ENCODE measurements at regions not wholly inside any gene's neighbourhood (a gene's known extent, or its start where the extent isn't known, plus 50 kb on each side); places are given as distances from the start of the nearest gene placed in this dataset.

DNA sequence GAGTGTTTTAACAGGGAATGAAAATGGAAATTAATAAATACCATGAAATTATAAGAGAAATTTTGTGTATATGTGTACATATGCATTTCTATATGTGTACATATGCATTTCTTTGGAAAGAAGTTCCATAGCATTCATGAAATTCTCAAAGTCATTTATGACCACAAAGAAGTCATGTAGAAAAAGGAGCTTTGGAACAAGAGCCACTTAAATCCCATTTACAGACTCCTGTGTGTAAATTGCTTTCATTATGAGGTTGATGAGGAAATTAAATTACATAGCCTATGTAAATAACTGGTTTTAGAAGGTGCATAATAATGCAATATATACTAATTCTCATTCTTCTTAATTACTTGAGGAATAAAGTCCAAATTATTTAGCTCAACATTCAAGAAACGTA, 450.5 kb upstream of the SYT1 start:
- ChIA-PET CTCF (no interaction called here), POLR2A (no interaction called here)
- no peak for DNase-seq (ENCODE audit: extremely low spot score)
- TF ChIP-seq SP1 (IDR thresholded peaks at IDR 0.05) (no peak), FOXM1 (IDR thresholded peaks at IDR 0.05; ENCODE audit: borderline replicate concordance) (no peak), ELF4 (IDR thresholded peaks at IDR 0.05) (no peak), ZNF384 (IDR thresholded peaks at IDR 0.05) (no peak), LEF1 (IDR thresholded peaks at IDR 0.05; ENCODE audit: borderline replicate concordance) (no peak), PKNOX1 (IDR thresholded peaks at IDR 0.05) (no peak), SUZ12 (IDR thresholded peaks at IDR 0.05) (no peak), NFRKB (IDR thresholded peaks at IDR 0.05) (no peak), BHLHE40 (IDR thresholded peaks at IDR 0.05; ENCODE audit: borderline replicate concordance) (no peak), L3MBTL2 (conservative IDR thresholded peaks at IDR 0.05) (no peak)

- no peak for DNase-seq (ENCODE audit: extremely low spot score)
- ChIA-PET POLR2A (no interaction called here), CTCF (no interaction called here)
- no peak for TF ChIP-seq ELF4 (IDR thresholded peaks at IDR 0.05)
- TF ChIP-seq L3MBTL2 (conservative IDR thresholded peaks at IDR 0.05): no peak
- TF ChIP-seq LEF1 (IDR thresholded peaks at IDR 0.05; ENCODE audit: borderline replicate concordance): no peak
- no peak for TF ChIP-seq FOXA1 (IDR thresholded peaks at IDR 0.05)
- no peak for TF ChIP-seq FOXK2 (IDR thresholded peaks at IDR 0.05)
- TF ChIP-seq BHLHE40 (IDR thresholded peaks at IDR 0.05; ENCODE audit: borderline replicate concordance): no peak
- TF ChIP-seq HDGF (IDR thresholded peaks at IDR 0.05; ENCODE audit: borderline replicate concordance): no peak
- TF ChIP-seq PKNOX1 (IDR thresholded peaks at IDR 0.05): no peak
- TF ChIP-seq NFRKB (IDR thresholded peaks at IDR 0.05): no peak
- TF ChIP-seq ZNF384 (IDR thresholded peaks at IDR 0.05): no peak
- no peak for TF ChIP-seq FOXM1 (IDR thresholded peaks at IDR 0.05; ENCODE audit: borderline replicate concordance)
- no peak for TF ChIP-seq TARDBP (IDR thresholded peaks at IDR 0.05)
- TF ChIP-seq SUZ12 (IDR thresholded peaks at IDR 0.05): no peak
- TF ChIP-seq SP1 (IDR thresholded peaks at IDR 0.05): no peak
- TF ChIP-seq ARNT (IDR thresholded peaks at IDR 0.05): no peak
Measured at GRCh38 chr12:78418919-78419318, 445.7 kb upstream of the SYT1 start.

DNA sequence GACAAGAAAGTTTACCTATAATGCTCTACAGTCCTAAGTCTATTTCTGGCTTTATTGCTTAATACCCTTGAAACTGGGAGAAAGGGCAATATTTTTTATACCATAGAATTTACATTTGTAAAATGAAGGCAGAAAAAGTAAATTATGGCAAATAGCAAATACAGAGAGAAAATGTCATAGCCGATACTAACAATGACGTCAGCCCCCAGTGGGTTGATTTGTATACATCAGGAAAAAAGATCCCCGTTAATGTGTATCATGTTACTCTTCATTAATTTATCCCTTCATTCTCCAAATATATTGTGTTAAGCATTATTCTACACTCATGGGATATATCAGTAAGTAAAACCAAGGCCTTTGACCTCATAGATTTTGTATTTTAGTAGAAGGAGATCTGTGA, 445.1 kb upstream of the SYT1 start:
- ChIA-PET CTCF (no interaction called here), POLR2A (no interaction called here)
- DNase-seq (ENCODE audit: extremely low spot score): no peak
- TF ChIP-seq BHLHE40 (IDR thresholded peaks at IDR 0.05; ENCODE audit: borderline replicate concordance) (no peak), CTBP1 (IDR thresholded peaks at IDR 0.05; ENCODE audit: borderline replicate concordance) (no peak), HDGF (IDR thresholded peaks at IDR 0.05; ENCODE audit: borderline replicate concordance) (no peak), TARDBP (IDR thresholded peaks at IDR 0.05) (no peak), L3MBTL2 (conservative IDR thresholded peaks at IDR 0.05) (no peak), NFRKB (IDR thresholded peaks at IDR 0.05) (no peak), ZNF384 (IDR thresholded peaks at IDR 0.05) (no peak)

- DNase-seq (ENCODE audit: extremely low spot score): no peak
- POLR2A ChIA-PET: no interaction called here
- CTCF ChIA-PET: no interaction called here
- TF ChIP-seq BHLHE40 (IDR thresholded peaks at IDR 0.05; ENCODE audit: borderline replicate concordance): no peak
- TF ChIP-seq NFRKB (IDR thresholded peaks at IDR 0.05): no peak
- no peak for TF ChIP-seq FOXM1 (IDR thresholded peaks at IDR 0.05; ENCODE audit: borderline replicate concordance)
- no peak for TF ChIP-seq FOXA1 (IDR thresholded peaks at IDR 0.05)
- no peak for TF ChIP-seq L3MBTL2 (conservative IDR thresholded peaks at IDR 0.05)
- TF ChIP-seq HDGF (IDR thresholded peaks at IDR 0.05; ENCODE audit: borderline replicate concordance): no peak
- no peak for TF ChIP-seq TARDBP (IDR thresholded peaks at IDR 0.05)
- no peak for TF ChIP-seq CTBP1 (IDR thresholded peaks at IDR 0.05; ENCODE audit: borderline replicate concordance)
- TF ChIP-seq ELF4 (IDR thresholded peaks at IDR 0.05): no peak
- no peak for TF ChIP-seq FOXK2 (IDR thresholded peaks at IDR 0.05)
- TF ChIP-seq LEF1 (IDR thresholded peaks at IDR 0.05; ENCODE audit: borderline replicate concordance): no peak
- no peak for TF ChIP-seq SP1 (IDR thresholded peaks at IDR 0.05)
- no peak for TF ChIP-seq ARNT (IDR thresholded peaks at IDR 0.05)
- no peak for TF ChIP-seq ZNF384 (IDR thresholded peaks at IDR 0.05)
- TF ChIP-seq SUZ12 (IDR thresholded peaks at IDR 0.05): no peak
Measured at GRCh38 chr12:78420991-78421390, 443.6 kb upstream of the SYT1 start.

DNA sequence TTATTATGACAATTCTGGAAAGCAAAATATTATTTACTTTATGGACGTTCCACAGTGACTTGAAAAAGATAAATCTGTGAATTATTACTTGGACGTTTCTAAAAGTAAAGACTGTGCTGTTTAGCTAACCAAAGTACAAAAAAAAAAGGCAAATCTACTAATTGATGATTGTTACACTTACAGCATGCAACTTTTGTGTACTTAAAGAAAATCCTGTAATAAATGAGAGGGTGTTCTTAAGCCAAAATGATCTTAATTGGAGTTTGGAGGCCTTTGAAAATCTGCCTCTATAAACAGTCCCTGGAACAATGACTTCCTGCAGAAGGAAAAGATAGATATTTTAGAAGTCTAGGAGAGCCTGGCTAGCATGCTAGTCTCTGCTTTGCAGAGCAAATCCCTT, 434.0 kb upstream of the SYT1 start:
- no peak for DNase-seq (ENCODE audit: extremely low spot score)
- CTCF ChIA-PET: no interaction called here
- no peak for TF ChIP-seq SP1 (IDR thresholded peaks at IDR 0.05)
- no peak for TF ChIP-seq ARNT (IDR thresholded peaks at IDR 0.05)
- TF ChIP-seq TARDBP (IDR thresholded peaks at IDR 0.05): no peak
- no peak for TF ChIP-seq LEF1 (IDR thresholded peaks at IDR 0.05; ENCODE audit: borderline replicate concordance)
- no peak for TF ChIP-seq FOXM1 (IDR thresholded peaks at IDR 0.05; ENCODE audit: borderline replicate concordance)
- no peak for TF ChIP-seq HDGF (IDR thresholded peaks at IDR 0.05; ENCODE audit: borderline replicate concordance)
- no peak for TF ChIP-seq PKNOX1 (IDR thresholded peaks at IDR 0.05)
- no peak for TF ChIP-seq ZNF384 (IDR thresholded peaks at IDR 0.05)
- TF ChIP-seq CTBP1 (IDR thresholded peaks at IDR 0.05; ENCODE audit: borderline replicate concordance): no peak
- no peak for TF ChIP-seq FOXA1 (IDR thresholded peaks at IDR 0.05)
- no peak for TF ChIP-seq L3MBTL2 (conservative IDR thresholded peaks at IDR 0.05)
- TF ChIP-seq FOXK2 (IDR thresholded peaks at IDR 0.05): no peak
- no peak for TF ChIP-seq ELF4 (IDR thresholded peaks at IDR 0.05)
- no peak for TF ChIP-seq BHLHE40 (IDR thresholded peaks at IDR 0.05; ENCODE audit: borderline replicate concordance)
- no peak for TF ChIP-seq NFRKB (IDR thresholded peaks at IDR 0.05)
- no peak for TF ChIP-seq SUZ12 (IDR thresholded peaks at IDR 0.05)
- POLR2A ChIA-PET: no interaction called here

GRCh38 chr12:78431931-78432330, 432.6 kb upstream of the SYT1 start:
- POLR2A ChIA-PET: no interaction called here
- TF ChIP-seq ZNF384 (IDR thresholded peaks at IDR 0.05): no peak
- TF ChIP-seq NFRKB (IDR thresholded peaks at IDR 0.05): no peak
- TF ChIP-seq ARNT (IDR thresholded peaks at IDR 0.05): no peak
- no peak for TF ChIP-seq LEF1 (IDR thresholded peaks at IDR 0.05; ENCODE audit: borderline replicate concordance)
- TF ChIP-seq TARDBP (IDR thresholded peaks at IDR 0.05): no peak
- no peak for TF ChIP-seq CTBP1 (IDR thresholded peaks at IDR 0.05; ENCODE audit: borderline replicate concordance)
- no peak for TF ChIP-seq FOXK2 (IDR thresholded peaks at IDR 0.05)
- no peak for TF ChIP-seq ELF4 (IDR thresholded peaks at IDR 0.05)
- no peak for TF ChIP-seq FOXM1 (IDR thresholded peaks at IDR 0.05; ENCODE audit: borderline replicate concordance)
- no peak for TF ChIP-seq PKNOX1 (IDR thresholded peaks at IDR 0.05)
- no peak for TF ChIP-seq HDGF (IDR thresholded peaks at IDR 0.05; ENCODE audit: borderline replicate concordance)
- no peak for TF ChIP-seq SP1 (IDR thresholded peaks at IDR 0.05)
- TF ChIP-seq BHLHE40 (IDR thresholded peaks at IDR 0.05; ENCODE audit: borderline replicate concordance): no peak
- TF ChIP-seq L3MBTL2 (conservative IDR thresholded peaks at IDR 0.05): no peak
- TF ChIP-seq SUZ12 (IDR thresholded peaks at IDR 0.05): no peak
- no peak for DNase-seq (ENCODE audit: extremely low spot score)
- CTCF ChIA-PET: no interaction called here

All from HEK293T (cell line).